A673 (cell line): ENCODE measurements at regions not wholly inside any gene's neighbourhood (a gene's known extent, or its start where the extent isn't known, plus 50 kb on each side); places are given as distances from the start of the nearest gene placed in this dataset.

Experiments
- BruUV-seq: library from RNA; stranded (reverse); fragments of 400-500 nt; replicated peaks from 2 replicates; lab custom pipeline; 2021; lab: Mats Ljungman, UMichigan
- CTCF ChIA-PET: fragments of 300-600 bp; sonication (Branson Sonifier 250); formaldehyde crosslinking; loops from one replicate; lab custom pipeline; 2022; ENCODE audit warnings: antibody characterized with exemption; lab: Charles Lee
- POLR2A ChIA-PET: fragments of 300-600 bp; sonication (Branson Sonifier 250); formaldehyde crosslinking; loops from one replicate; lab custom pipeline; 2022; ENCODE audit warnings: antibody characterized with exemption; ENCODE audit not compliant: low non-redundant PET; lab: Charles Lee
- DNase-seq: peaks from one replicate; pipeline ENCODE4 v3.0.0-alpha.2; 2015; ENCODE audit warnings: low spot score
- H3K27ac ChIP-seq: fragments of 200-600 bp; sonication (generic); 2 replicates; pipeline ENCODE4 v1.5.1; 2016; ENCODE audit warnings: mixed run types, low read depth, mild to moderate bottlenecking, mixed read lengths, antibody characterized with exemption, low read length; ENCODE audit not compliant: poor library complexity, severe bottlenecking
- H3K27me3 ChIP-seq: fragments of 200-600 bp; sonication (generic); replicated peaks from 2 replicates; pipeline ENCODE4 v1.6.1; 2017; ENCODE audit warnings: mixed run types, low read depth, mild to moderate bottlenecking, mixed read lengths, antibody characterized with exemption, low read length; ENCODE audit not compliant: insufficient read depth, poor library complexity
- H3K36me3 ChIP-seq: fragments of 200-600 bp; sonication (generic); 2 replicates; pipeline ENCODE4 v1.6.1; 2016; ENCODE audit warnings: mixed run types, mild to moderate bottlenecking, mixed read lengths, antibody characterized with exemption, low read length; ENCODE audit not compliant: insufficient read depth, poor library complexity, severe bottlenecking
- H3K4me1 ChIP-seq: fragments of 200-600 bp; sonication (generic); 2 replicates; pipeline ENCODE4 v1.6.1; 2017; ENCODE audit warnings: mixed run types, mild to moderate bottlenecking, mixed read lengths, antibody characterized with exemption, low read length; ENCODE audit not compliant: insufficient read depth, poor library complexity, severe bottlenecking
- H3K4me3 ChIP-seq: fragments of 200-600 bp; sonication (generic); 2 replicates; pipeline ENCODE4 v1.5.1; 2016; ENCODE audit warnings: low read depth, mixed run types, mild to moderate bottlenecking, mixed read lengths, low read length; ENCODE audit not compliant: poor library complexity, severe bottlenecking
- H3K9me3 ChIP-seq: fragments of 200-600 bp; sonication (generic); 2 replicates; pipeline ENCODE4 v1.6.1; 2016; ENCODE audit warnings: mixed run types, low read depth, mild to moderate bottlenecking, mixed read lengths, antibody characterized with exemption, low read length; ENCODE audit not compliant: poor library complexity, severe bottlenecking
- CTCF ChIP-seq: fragments of 300-800, 200-600 bp; sonication (generic); conservative IDR thresholded peaks from 2 replicates; pipeline ENCODE4 v1.5.1; 2017; ENCODE audit warnings: low read depth, mild to moderate bottlenecking, antibody characterized with exemption, low read length, moderate library complexity, mixed read lengths
- EZH2 ChIP-seq: fragments of 200-600 bp; sonication (generic); IDR thresholded peaks from 2 replicates; pipeline ENCODE4 v1.6.1; 2017; ENCODE audit warnings: borderline replicate concordance, low read depth, mild to moderate bottlenecking, mixed read lengths, antibody characterized with exemption, low read length; ENCODE audit not compliant: poor library complexity, severe bottlenecking
- intact Hi-C: fragments of 100-400 bp; cut with micrococcal nuclease; formaldehyde crosslinking; loops from one replicate; pipeline ENCODE4 v1.10.0; 2022; ENCODE audit not compliant: unreplicated experiment

GRCh38 chr13:24091080-24091479, 69.4 kb upstream of the SPATA13 start:
- H3K27me3 ChIP-seq: no peaks in the 10 kb centered on the region
- no peaks in the 10 kb centered on the region for H3K9me3 ChIP-seq

GRCh38 chr13:24092108-24092507, 68.4 kb upstream of the SPATA13 start:
- CTCF ChIA-PET: no interaction called here

More at GRCh38 chr13:24091080-24091479, 69.4 kb upstream of the SPATA13 start:
- ChIA-PET POLR2A (no interaction called here), CTCF (no interaction called here)
- Histone ChIP-seq H3K27ac (no peak overlapping the region), H3K36me3 (no peaks in the 10 kb centered on the region), H3K4me3 (no peak overlapping the region), H3K4me1 (no peaks in the 10 kb centered on the region)
- intact Hi-C loops: no loop called here
- no peak for TF ChIP-seq EZH2
- no peak for TF ChIP-seq CTCF
- BruUV-seq: no TSS peak
- no peak for DNase-seq

GRCh38 chr13:24093047-24093446, 67.5 kb upstream of the SPATA13 start:
- no TSS peak for BruUV-seq
- no peaks in the 10 kb centered on the region for H3K27me3 ChIP-seq
- POLR2A ChIA-PET: no interaction called here
- no peak for DNase-seq
- peaks cover 10% of the 10 kb centered on the region for H3K4me1 ChIP-seq
- no peaks in the 10 kb centered on the region for H3K9me3 ChIP-seq
- H3K36me3 ChIP-seq: no peaks in the 10 kb centered on the region
- no peak overlapping the region for H3K27ac ChIP-seq
- CTCF ChIA-PET: no interaction called here
- intact Hi-C loops: no loop called here
- no peak overlapping the region for H3K4me3 ChIP-seq
- TF ChIP-seq CTCF (no peak), EZH2 (no peak)

More at GRCh38 chr13:24092108-24092507, 68.4 kb upstream of the SPATA13 start:
- H3K27me3 ChIP-seq: no peaks in the 10 kb centered on the region
- no TSS peak for BruUV-seq
- no peak overlapping the region for H3K27ac ChIP-seq
- no peaks in the 10 kb centered on the region for H3K9me3 ChIP-seq
- TF ChIP-seq CTCF: no peak
- TF ChIP-seq EZH2: no peak
- POLR2A ChIA-PET: no interaction called here
- no peaks in the 10 kb centered on the region for H3K36me3 ChIP-seq
- DNase-seq: no peak
- intact Hi-C loops: no loop called here
- H3K4me1 ChIP-seq: peaks cover 5% of the 10 kb centered on the region
- H3K4me3 ChIP-seq: no peak overlapping the region
